GM12864 (cell line): ENCODE measurements at regions not wholly inside any gene's neighbourhood (a gene's known extent, or its start where the extent isn't known, plus 50 kb on each side); places are given as distances from the start of the nearest gene placed in this dataset.

Experiments used
- DNase-seq: peaks from one replicate; pipeline ENCODE4 v3.0.0-alpha.2; 2011; ENCODE audit warnings: low read depth
- H3K4me3 ChIP-seq: 2 replicates; pipeline ENCODE4 v1.5.1; 2011; ENCODE audit warnings: mild to moderate bottlenecking, low read depth, low read length, control low read depth
- CTCF ChIP-seq: IDR thresholded peaks from 2 replicates; pipeline ENCODE4 v1.5.1; 2011; ENCODE audit warnings: low read depth, mild to moderate bottlenecking, moderate library complexity, low read length, control low read depth, inconsistent platforms; ENCODE audit errors: missing control alignments

DNA sequence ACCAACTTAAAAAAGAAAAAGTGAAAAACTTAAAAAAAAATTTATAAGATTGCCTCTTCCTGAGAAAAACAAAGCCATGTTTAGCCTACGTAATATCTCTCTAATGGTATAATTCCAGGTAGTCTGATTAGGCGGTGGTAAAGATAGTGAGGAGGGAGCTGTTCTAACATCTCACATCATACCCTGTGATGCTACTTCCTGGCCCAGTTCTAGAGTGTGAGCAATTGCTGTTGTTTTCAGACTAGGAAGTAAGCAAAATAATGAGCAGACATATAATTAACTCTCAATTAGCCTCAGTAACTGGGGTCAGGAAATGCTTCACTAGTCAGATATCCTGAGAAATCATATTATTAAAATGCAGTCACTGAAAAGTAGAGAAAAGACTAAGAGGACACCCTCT is 113.9 kb downstream of the PHLDA1 start:
- no peak overlapping the region for H3K4me3 ChIP-seq
- TF ChIP-seq CTCF, result no peak
- no peak for DNase-seq

- no peak overlapping the region for H3K4me3 ChIP-seq
- no peak for TF ChIP-seq CTCF
- no peak for DNase-seq
These were observed 114.5 kb downstream of the PHLDA1 start for GRCh38 chr12:75917083-75917482.

- H3K4me3 ChIP-seq, result no peak overlapping the region
- TF ChIP-seq CTCF, result no peak
- DNase-seq, result no peak
These were observed 117.8 kb downstream of the PHLDA1 start for GRCh38 chr12:75913502-75914351.

DNA sequence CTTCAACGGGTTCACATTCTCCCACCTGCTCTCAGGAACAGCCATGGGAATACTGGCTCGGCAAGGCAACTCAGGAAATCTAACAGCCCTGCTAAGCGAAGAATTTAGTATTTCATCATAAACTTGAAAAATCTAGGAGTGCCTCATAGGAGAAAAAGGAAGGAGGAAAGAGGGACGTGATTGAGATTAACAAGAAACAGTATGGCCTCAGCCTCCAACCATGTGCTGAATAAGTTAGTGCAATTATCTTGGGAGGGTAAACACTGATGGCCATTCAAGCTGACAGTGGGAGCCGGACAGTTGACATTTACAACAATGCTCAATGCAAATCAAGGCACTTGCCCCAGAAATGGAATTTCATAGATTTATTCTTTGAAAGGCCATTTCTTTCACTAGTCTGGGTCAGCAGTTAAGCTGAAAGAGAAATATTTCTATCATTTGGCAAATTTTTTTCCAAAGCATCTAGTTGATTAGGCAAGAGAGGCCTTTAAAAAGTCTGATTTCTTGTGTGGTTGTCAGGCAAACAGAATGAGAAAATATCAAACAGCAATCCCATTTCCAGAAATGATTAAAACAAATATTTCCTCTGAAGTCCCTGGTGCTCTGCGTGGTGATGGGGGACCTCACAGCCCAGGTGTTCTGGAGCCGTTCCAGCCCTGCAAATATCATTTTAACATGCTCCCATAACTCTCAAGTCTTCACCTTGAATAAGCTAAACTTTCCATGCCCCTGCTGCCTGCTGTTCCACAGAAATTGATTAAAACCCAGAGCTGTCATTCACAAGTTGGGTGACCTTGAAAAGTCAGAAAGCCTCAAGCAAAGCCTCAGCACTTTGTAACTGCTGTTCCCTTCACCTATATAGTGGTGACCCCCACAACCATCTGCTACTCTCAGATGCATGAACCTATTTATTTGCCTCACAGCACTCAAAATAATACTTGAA is 121.6 kb downstream of the PHLDA1 start:
- TF ChIP-seq CTCF, result no peak
- no peak for DNase-seq
- H3K4me3 ChIP-seq, result no peak overlapping the region

DNA sequence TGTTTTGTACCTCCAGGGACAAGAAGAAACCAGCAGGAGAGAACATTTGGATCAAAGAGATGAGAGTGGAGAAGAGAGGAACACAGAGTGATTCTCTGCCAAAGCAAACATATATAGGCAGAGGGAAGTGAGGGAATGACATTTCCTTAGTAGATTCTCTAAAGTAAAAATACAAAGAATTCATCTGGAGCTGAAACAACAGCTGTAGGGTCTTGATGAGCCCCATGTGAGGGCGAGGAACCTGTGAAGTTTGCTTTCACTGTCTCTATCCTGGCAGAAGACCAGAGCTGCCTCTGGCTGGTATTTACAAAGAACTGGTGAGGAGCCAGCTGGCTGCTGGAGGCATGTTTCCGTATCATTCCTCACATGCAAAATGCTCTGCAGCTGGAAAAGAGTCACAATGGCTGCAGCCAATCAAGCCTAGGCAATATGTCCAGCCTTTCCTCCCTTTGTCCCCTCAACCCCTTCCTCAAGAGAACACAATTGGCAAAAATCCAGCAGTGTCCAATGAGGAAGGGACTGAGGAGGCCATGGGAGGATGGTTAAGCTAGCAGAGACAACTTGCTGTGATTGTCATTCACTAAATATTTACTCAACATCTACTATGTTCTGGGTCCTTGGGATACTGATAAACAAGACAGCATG is 122.5 kb downstream of the PHLDA1 start:
- H3K4me3 ChIP-seq, result no peak overlapping the region
- no peak for DNase-seq
- no peak for TF ChIP-seq CTCF

DNA sequence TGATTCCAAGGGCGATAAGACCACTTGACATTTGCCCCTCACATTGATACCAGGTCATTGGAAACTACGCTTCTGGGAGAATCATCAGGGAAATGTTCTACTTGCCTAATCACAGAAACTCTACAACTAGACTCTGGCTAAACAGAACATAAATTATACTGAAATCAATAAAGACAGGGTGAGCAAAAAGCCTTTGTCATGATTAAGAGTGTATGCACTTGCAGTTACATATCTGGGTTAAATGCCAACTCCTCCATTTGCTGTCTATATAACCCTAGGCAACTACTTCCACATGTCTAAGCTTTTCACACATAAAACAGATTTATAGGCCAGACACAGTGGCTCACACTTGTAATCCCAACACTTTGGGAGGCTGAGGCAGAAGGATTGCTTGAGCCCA is 125.7 kb downstream of the PHLDA1 start:
- no peak for TF ChIP-seq CTCF
- H3K4me3 ChIP-seq, result no peak overlapping the region
- no peak for DNase-seq
